WTC11 (cell line): ENCODE measurements at regions not wholly inside any gene's neighbourhood (a gene's known extent, or its start where the extent isn't known, plus 50 kb on each side); places are given as distances from the start of the nearest gene placed in this dataset.

Source experiments
- CTCF ChIP-seq: fragments of 200-600 bp; IDR thresholded peaks from 2 replicates; pipeline ENCODE4 v1.8.0; 2022; ENCODE audit warnings: antibody characterized with exemption
- GABPB1 ChIP-seq: sonication (generic); formaldehyde crosslinking; IDR thresholded peaks from 2 replicates; pipeline ENCODE4 v1.8.1; 2023; ENCODE audit warnings: mild to moderate bottlenecking, missing genetic modification reagents
- HMGXB4 ChIP-seq: sonication (generic); formaldehyde crosslinking; IDR thresholded peaks from 2 replicates; pipeline ENCODE4 v1.8.1; 2023; ENCODE audit warnings: mild to moderate bottlenecking, moderate library complexity, missing genetic modification reagents
- JUN ChIP-seq: sonication (generic); formaldehyde crosslinking; IDR thresholded peaks from 2 replicates; pipeline ENCODE4 v1.8.0; 2023; ENCODE audit warnings: mild to moderate bottlenecking, missing genetic modification reagents
- MLX ChIP-seq: sonication (generic); formaldehyde crosslinking; IDR thresholded peaks from 2 replicates; pipeline ENCODE4 v1.8.1; 2023; ENCODE audit warnings: mild to moderate bottlenecking, missing genetic modification reagents, moderate library complexity
- NR3C1 ChIP-seq: sonication (generic); formaldehyde crosslinking; conservative IDR thresholded peaks from 2 replicates; pipeline ENCODE4 v1.8.1; 2023; ENCODE audit warnings: low read depth, mild to moderate bottlenecking, missing genetic modification reagents
- SP1 ChIP-seq: sonication (generic); formaldehyde crosslinking; conservative IDR thresholded peaks from 2 replicates; pipeline ENCODE4 v1.8.1; 2022; ENCODE audit warnings: missing genetic modification reagents
- TEAD4 ChIP-seq: sonication (generic); formaldehyde crosslinking; IDR thresholded peaks from 2 replicates; pipeline ENCODE4 v1.8.0; 2022; ENCODE audit warnings: mild to moderate bottlenecking, missing genetic modification reagents
- USF1 ChIP-seq: sonication (generic); formaldehyde crosslinking; IDR thresholded peaks from 2 replicates; pipeline ENCODE4 v1.8.0; 2022; ENCODE audit warnings: mild to moderate bottlenecking, missing genetic modification reagents
- USF2 ChIP-seq: sonication (generic); formaldehyde crosslinking; IDR thresholded peaks from 2 replicates; pipeline ENCODE4 v1.8.1; 2023; ENCODE audit warnings: mild to moderate bottlenecking, missing genetic modification reagents, moderate library complexity
- ZNF138 ChIP-seq: sonication (generic); formaldehyde crosslinking; conservative IDR thresholded peaks from 2 replicates; pipeline ENCODE4 v1.8.1; 2022; ENCODE audit warnings: mild to moderate bottlenecking, moderate library complexity, missing genetic modification reagents

- TF ChIP-seq JUN (CRISPR knock-in tag): no peak
- TF ChIP-seq USF1 (CRISPR knock-in tag): no peak
- no peak for TF ChIP-seq GABPB1 (CRISPR knock-in tag)
- no peak for TF ChIP-seq SP1
- no peak for TF ChIP-seq CTCF
- TF ChIP-seq NR3C1 (CRISPR knock-in tag): no peak
- no peak for TF ChIP-seq ZNF138 (CRISPR knock-in tag)
- TF ChIP-seq USF2 (CRISPR knock-in tag): no peak
- TF ChIP-seq TEAD4 (CRISPR knock-in tag): no peak
- no peak for TF ChIP-seq HMGXB4
- no peak for TF ChIP-seq MLX (CRISPR knock-in tag)
Measured at GRCh38 chr2:145731467-145731866, 1211.5 kb upstream of the ZEB2 start.
